ENCODE measurements at regions not wholly inside any gene's neighbourhood (a gene's known extent, or its start where the extent isn't known, plus 50 kb on each side); places are given as distances from the start of the nearest gene placed in this dataset.

- TF ChIP-seq CTCF (conservative IDR thresholded peaks at IDR 0.05 in 1 of 2, IDR thresholded peaks at IDR 0.05 in 1 of 2; ENCODE audit: extremely low read depth in 1 of 2, insufficient read depth in 1 of 2, low read depth in 1 of 2, low read length in 2 of 2) (no peak), EZH2 (IDR thresholded peaks at IDR 0.05; ENCODE audit: borderline replicate concordance, low read length) (no peak)
Observed at GRCh38 chr7:153385502-153385901, 626.0 kb downstream of the ACTR3B start.
